ENCODE measurements at regions not wholly inside any gene's neighbourhood (a gene's known extent, or its start where the extent isn't known, plus 50 kb on each side); places are given as distances from the start of the nearest gene placed in this dataset.
"Not testable (repeated sequence)": the region's sequence is repeated elsewhere in the genome, so short reads cannot be mapped to it uniquely, and the experiment has no call there.

DNA sequence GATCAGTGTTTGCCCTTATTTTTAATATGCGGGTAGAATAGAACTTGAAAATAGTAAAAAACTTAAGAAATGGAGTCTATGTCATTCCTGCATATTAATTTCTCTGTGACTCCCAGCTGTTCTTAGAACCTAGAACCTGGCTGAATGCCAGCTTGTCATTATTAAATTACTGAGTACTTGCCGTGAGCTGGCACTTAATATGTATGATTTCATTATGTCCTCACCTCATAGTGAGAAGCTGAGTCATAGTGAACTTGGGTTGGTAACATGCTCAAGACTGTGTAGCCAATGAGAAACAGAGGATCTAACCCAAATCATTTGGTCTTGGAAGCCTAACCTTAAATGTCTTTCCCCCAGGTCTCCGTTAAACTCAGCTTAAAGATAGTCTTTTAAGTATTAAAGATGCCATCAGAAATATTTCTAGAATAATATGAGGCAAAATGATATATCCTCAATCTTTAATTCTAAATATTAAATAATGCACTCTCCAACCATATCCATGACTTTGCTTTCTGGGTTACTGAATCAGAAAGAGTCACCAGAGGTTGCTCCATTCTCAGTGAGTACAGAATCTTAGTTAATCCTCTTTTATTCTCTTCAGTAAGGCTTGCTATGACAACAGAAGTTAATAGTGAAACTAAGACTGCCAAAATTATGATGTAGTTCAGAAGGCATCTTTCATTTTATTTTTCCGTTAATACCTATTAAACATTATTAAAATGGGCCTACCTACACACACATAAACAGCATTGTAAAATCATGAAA is 58.6 kb upstream of the TLL1 start:
- no peak for TF ChIP-seq POLR2A (IDR thresholded peaks at IDR 0.05)
- TF ChIP-seq, protein P1, sequence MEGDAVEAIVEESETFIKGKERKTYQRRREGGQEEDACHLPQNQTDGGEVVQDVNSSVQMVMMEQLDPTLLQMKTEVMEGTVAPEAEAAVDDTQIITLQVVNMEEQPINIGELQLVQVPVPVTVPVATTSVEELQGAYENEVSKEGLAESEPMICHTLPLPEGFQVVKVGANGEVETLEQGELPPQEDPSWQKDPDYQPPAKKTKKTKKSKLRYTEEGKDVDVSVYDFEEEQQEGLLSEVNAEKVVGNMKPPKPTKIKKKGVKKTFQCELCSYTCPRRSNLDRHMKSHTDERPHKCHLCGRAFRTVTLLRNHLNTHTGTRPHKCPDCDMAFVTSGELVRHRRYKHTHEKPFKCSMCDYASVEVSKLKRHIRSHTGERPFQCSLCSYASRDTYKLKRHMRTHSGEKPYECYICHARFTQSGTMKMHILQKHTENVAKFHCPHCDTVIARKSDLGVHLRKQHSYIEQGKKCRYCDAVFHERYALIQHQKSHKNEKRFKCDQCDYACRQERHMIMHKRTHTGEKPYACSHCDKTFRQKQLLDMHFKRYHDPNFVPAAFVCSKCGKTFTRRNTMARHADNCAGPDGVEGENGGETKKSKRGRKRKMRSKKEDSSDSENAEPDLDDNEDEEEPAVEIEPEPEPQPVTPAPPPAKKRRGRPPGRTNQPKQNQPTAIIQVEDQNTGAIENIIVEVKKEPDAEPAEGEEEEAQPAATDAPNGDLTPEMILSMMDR (IDR thresholded peaks at IDR 0.05), result no peak
- 59 to 68% methylated on average over 4 of the region's 4 CpGs for WGBS, 2 donors
- DNase-seq (ENCODE audit: low spot score in 2 of 2), result no peak
- no peak overlapping the region for H3K4me3 ChIP-seq (ENCODE audit: low read depth, poor library complexity, severe bottlenecking)
- intact Hi-C loops (cut with DNase I; ENCODE audit: low total_unique reads), result no loop called here

DNA sequence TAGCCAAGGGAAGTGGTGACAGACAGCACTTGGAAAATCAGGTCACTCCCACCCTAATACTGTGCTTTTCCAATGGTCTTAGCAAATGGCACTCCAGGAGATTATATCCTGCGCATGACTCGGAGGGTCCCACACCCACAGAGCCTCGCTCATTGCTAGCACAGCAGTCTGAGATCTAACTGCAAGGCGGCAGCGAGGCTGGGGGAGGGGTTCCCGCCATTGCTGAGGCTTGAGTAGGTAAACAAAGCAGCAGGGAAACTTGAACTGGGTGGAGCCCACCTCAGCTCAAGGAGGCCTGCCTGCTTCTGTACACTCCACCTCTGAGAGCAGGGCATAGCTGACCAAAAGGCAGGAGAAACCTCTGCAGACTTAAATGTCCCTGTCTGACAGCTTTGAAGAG is 53.9 kb upstream of the TLL1 start:
- intact Hi-C loops (cut with DNase I; ENCODE audit: low total_unique reads); DNase-seq (ENCODE audit: low spot score in 2 of 2); H3K4me3 ChIP-seq (ENCODE audit: low read depth, poor library complexity, severe bottlenecking): not testable (repeated sequence)
- WGBS, 2 donors, result 86 to 97% methylated on average over 6 of the region's 6 CpGs

Data from lower leg skin (tissue), 4 donors.